B cell (primary cell): ENCODE measurements at regions not wholly inside any gene's neighbourhood (a gene's known extent, or its start where the extent isn't known, plus 50 kb on each side); places are given as distances from the start of the nearest gene placed in this dataset.

Experiments
- ATAC-seq: fragments of 200-7000 bp; cut with Tn5 transposase; one replicate; pipeline ENCODE4 v1.10.0; 2021; ENCODE audit warnings: low read depth, mild to moderate bottlenecking, moderate number of reproducible peaks, moderate library complexity
- CTCF ChIA-PET: fragments of 350-600 bp; sonication (Branson Sonifier 250); formaldehyde crosslinking; loops from one replicate; lab custom pipeline; 2021; ENCODE audit warnings: antibody characterized with exemption, inconsistent platforms; lab: Charles Lee
- POLR2A ChIA-PET: fragments of 350-600 bp; sonication (Branson Sonifier 250); formaldehyde crosslinking; loops from one replicate; lab custom pipeline; 2021; ENCODE audit warnings: antibody characterized with exemption; lab: Charles Lee
- DNase-seq: peaks from one replicate; pipeline ENCODE4 v3.0.0; 2013
- H2AFZ ChIP-seq: 2 replicates; pipeline ENCODE4 v1.6.1; 2012; ENCODE audit warnings: mild to moderate bottlenecking, low read depth, low read length; ENCODE audit not compliant: insufficient read depth, poor library complexity, severe bottlenecking
- H3K27ac ChIP-seq, 2 donors: 1 replicate in 1 of 2; 2 replicates in 1 of 2; pipeline ENCODE4 v1.5.1; 2012 to 2013; ENCODE audit warnings: low read length in 2 of 2, mild to moderate bottlenecking in 2 of 2, moderate library complexity in 1 of 2
- H3K27me3 ChIP-seq, 4 experiments: fragments of 200-600 bp in 1 of 4; sonication (generic) in 1 of 4; replicated peaks in 1 of 4; 1 replicate in 2 of 4; 2 replicates in 2 of 4; pipeline versions ENCODE4 v1.6.1 to v1.7.0; 2013 to 2016; ENCODE audit warnings: low read length in 3 of 4, mild to moderate bottlenecking in 2 of 4, mixed read lengths in 1 of 4, moderate library complexity in 1 of 4; ENCODE audit not compliant: insufficient read depth in 4 of 4, control insufficient read depth in 3 of 4; ENCODE audit errors: control extremely low read depth in 1 of 4
- H3K36me3 ChIP-seq, 2 experiments: replicated peaks in 1 of 2; 1 replicate in 1 of 2; 2 replicates in 1 of 2; pipeline versions ENCODE4 v1.6.1 to v1.7.1; 2013; ENCODE audit warnings: low read length in 1 of 2; ENCODE audit not compliant: insufficient read depth in 2 of 2, control insufficient read depth in 1 of 2; ENCODE audit errors: control extremely low read depth in 1 of 2, extremely low read depth in 1 of 2
- H3K4me1 ChIP-seq, 2 donors: fragments of 200-600 bp in 1 of 2; sonication (generic) in 1 of 2; 1 replicate in 1 of 2; 2 replicates in 1 of 2; pipeline versions ENCODE4 v1.5.1 to v1.6.1; 2013 to 2017; ENCODE audit warnings: low read length in 2 of 2; ENCODE audit not compliant: control insufficient read depth in 2 of 2, insufficient read depth in 2 of 2
- H3K4me2 ChIP-seq: replicated peaks from 2 replicates; pipeline ENCODE3; 2012; ENCODE audit warnings: mild to moderate bottlenecking, low read depth, low read length; ENCODE audit not compliant: poor library complexity, severe bottlenecking
- H3K4me3 ChIP-seq, 5 experiments: fragments of 200-600 bp in 1 of 5; sonication (generic) in 1 of 5; 1 replicate in 3 of 5; 2 replicates in 2 of 5; pipeline versions ENCODE4 v1.5.1 to v1.7.0; 2011 to 2016; ENCODE audit warnings: low read length in 4 of 5, mild to moderate bottlenecking in 4 of 5, low read depth in 2 of 5, control low read depth in 1 of 5, moderate library complexity in 1 of 5; ENCODE audit not compliant: insufficient read depth in 1 of 5; ENCODE audit errors: control extremely low read depth in 1 of 5, extremely low read depth in 1 of 5
- H3K79me2 ChIP-seq: fragments of 200-600 bp; sonication (generic); one replicate; pipeline ENCODE4 v1.6.0; 2016; ENCODE audit warnings: low read length; ENCODE audit not compliant: control insufficient read depth, insufficient read depth
- H3K9ac ChIP-seq: fragments of 200-600 bp; sonication (generic); 2 replicates; pipeline ENCODE4 v1.6.1; 2017; ENCODE audit warnings: mild to moderate bottlenecking, low read length, moderate library complexity
- H3K9me3 ChIP-seq, 3 donors: one replicate each; pipeline versions ENCODE4 v1.6.1 to v1.7.1; 2013; ENCODE audit warnings: low read length in 2 of 3; ENCODE audit not compliant: control insufficient read depth in 2 of 3, insufficient read depth in 1 of 3; ENCODE audit errors: control extremely low read depth in 1 of 3
- H4K20me1 ChIP-seq: 2 replicates; pipeline ENCODE4 v1.6.0; 2012; ENCODE audit warnings: mild to moderate bottlenecking, low read length; ENCODE audit not compliant: insufficient read depth, control insufficient read depth, poor library complexity, severe bottlenecking
- H3K27ac Mint-ChIP-seq: one replicate; pipeline ENCODE4 v1.8.0; 2021; ENCODE audit warnings: mixed read lengths
- H3K27me3 Mint-ChIP-seq: one replicate; pipeline ENCODE4 v1.8.0; 2021; ENCODE audit warnings: mixed read lengths
- H3K4me1 Mint-ChIP-seq: one replicate; pipeline ENCODE4 v1.8.0; 2021; ENCODE audit warnings: mixed read lengths
- H3K4me3 Mint-ChIP-seq: one replicate; pipeline ENCODE4 v1.8.0; 2021; ENCODE audit warnings: mixed read lengths
- H3K9me3 Mint-ChIP-seq: one replicate; pipeline ENCODE4 v1.8.0; 2022; ENCODE audit warnings: mixed read lengths; ENCODE audit not compliant: insufficient read depth
- CTCF ChIP-seq: fragments of 200-600 bp; IDR thresholded peaks from one replicate; pipeline ENCODE4 v1.8.0; 2022; ENCODE audit warnings: antibody characterized with exemption, mild to moderate bottlenecking
- EZH2 ChIP-seq: IDR thresholded peaks from 2 replicates; pipeline ENCODE4 v1.6.1; 2012; ENCODE audit warnings: borderline replicate concordance, low read depth, mild to moderate bottlenecking, moderate library complexity, low read length; ENCODE audit not compliant: insufficient read depth, poor library complexity, severe bottlenecking
- WGBS: methylation state at CpG from one replicate; pipeline ENCODE4 v1.1.5; 2013; ENCODE audit warnings: missing lambda C conversion rate; ENCODE audit not compliant: insufficient coverage; 5-methylcytosine and 5-hydroxymethylcytosine counted together
- intact Hi-C: fragments of 100-400 bp; cut with micrococcal nuclease; formaldehyde crosslinking; loops from one replicate; pipeline ENCODE4 v1.10.0; 2022

GRCh38 chr15:37586976-37587375, 347.5 kb upstream of the TMCO5A start:
- Histone ChIP-seq H3K4me1 (no peaks in the 10 kb centered on the region), H3K4me3 (no peak overlapping the region), H3K9me3 (peaks cover 0 to 23% (median 5%) of the 10 kb centered on the region in 3 donors), H3K27me3 (no peaks in the 10 kb centered on the region), H3K79me2 (no peaks in the 10 kb centered on the region), H3K36me3 (no peaks in the 10 kb centered on the region), H3K4me2 (no peak overlapping the region), H2AFZ (no peak overlapping the region), H3K27ac (no peak overlapping the region), H4K20me1 (no peaks in the 10 kb centered on the region), H3K9ac (no peak overlapping the region)
- POLR2A ChIA-PET = no interaction called here
- Mint-ChIP-seq H3K27me3 (no peaks in the 10 kb centered on the region), H3K27ac (no peak overlapping the region), H3K4me1 (no peaks in the 10 kb centered on the region), H3K9me3 (peaks cover 7% of the 10 kb centered on the region), H3K4me3 (no peak overlapping the region)
- TF ChIP-seq CTCF (no peak), EZH2 (no peak)
- CTCF ChIA-PET = no interaction called here
- intact Hi-C loops = no loop called here
- DNase-seq (no peak), ATAC-seq (no peak)
- WGBS = 90% methylated on average over 6 of the region's 7 CpGs

- no peaks in the 10 kb centered on the region for H3K4me1 ChIP-seq
- no peaks in the 10 kb centered on the region for H3K27me3 ChIP-seq
- no peaks in the 10 kb centered on the region for H3K9me3 ChIP-seq
- Mint-ChIP-seq H3K9me3 (no peaks in the 10 kb centered on the region), H3K4me1 (no peaks in the 10 kb centered on the region), H3K27ac (no peak overlapping the region), H3K27me3 (no peaks in the 10 kb centered on the region), H3K4me3 (no peak overlapping the region)
- H3K27ac ChIP-seq = no peak overlapping the region
- intact Hi-C loops = no loop called here
- H2AFZ ChIP-seq = no peak overlapping the region
- no peak overlapping the region for H3K9ac ChIP-seq
- 100% methylated on average over 1 of the region's 2 CpGs for WGBS
- H4K20me1 ChIP-seq = no peaks in the 10 kb centered on the region
- H3K36me3 ChIP-seq = no peaks in the 10 kb centered on the region
- ChIA-PET CTCF (no interaction called here), POLR2A (no interaction called here)
- no peak for ATAC-seq
- no peak for DNase-seq
- no peak overlapping the region for H3K4me3 ChIP-seq
- H3K4me2 ChIP-seq = no peak overlapping the region
- TF ChIP-seq CTCF = no peak
- no peak for TF ChIP-seq EZH2
- H3K79me2 ChIP-seq = no peaks in the 10 kb centered on the region
Observed at GRCh38 chr15:37594417-37594816, 340.0 kb upstream of the TMCO5A start.
